K562 (cell line): ENCODE measurements at regions not wholly inside any gene's neighbourhood (a gene's known extent, or its start where the extent isn't known, plus 50 kb on each side); places are given as distances from the start of the nearest gene placed in this dataset.

Experiments used
- ARNT ChIP-seq, 2 experiments: fragments of 450-650 bp; IDR thresholded peaks; 2 replicates each; pipeline ENCODE4 v1.6.1; 2016; ENCODE audit warnings: mild to moderate bottlenecking in 1 of 2
- BHLHE40 ChIP-seq: IDR thresholded peaks from 2 replicates; pipeline ENCODE4 v1.6.1; 2011; ENCODE audit warnings: low read length, improper control_type of control experiment
- CTBP1 ChIP-seq: fragments of 450-650 bp; IDR thresholded peaks from 2 replicates; pipeline ENCODE4 v1.6.1; 2016; ENCODE audit warnings: borderline replicate concordance
- CTCF ChIP-seq, 3 experiments: IDR thresholded peaks in 2 of 3; conservative IDR thresholded peaks in 1 of 3; 2 replicates each; pipeline ENCODE4 v1.5.1; 2011 to 2012; ENCODE audit warnings: low read length in 3 of 3, mild to moderate bottlenecking in 3 of 3, control low read depth in 2 of 3, improper control_type of control experiment in 1 of 3, inconsistent platforms in 1 of 3, low read depth in 1 of 3, mixed read lengths in 1 of 3, moderate library complexity in 1 of 3; ENCODE audit not compliant: insufficient read depth in 2 of 3
- ELF1 ChIP-seq: fragments of 200-800 bp; sonication (Bioruptor generic); IDR thresholded peaks from 2 replicates; pipeline ENCODE4 v1.6.1; 2016; ENCODE audit warnings: missing genetic modification characterization, missing compliant biosample characterization
- ESRRB ChIP-seq: fragments of 250-450 bp; sonication (Bioruptor Pico); IDR thresholded peaks from 2 replicates; pipeline ENCODE4 v1.5.0; 2020; ENCODE audit warnings: mild to moderate bottlenecking, moderate library complexity, borderline replicate concordance
- EZH2 ChIP-seq: IDR thresholded peaks from 2 replicates; pipeline ENCODE4 v1.6.1; 2012; ENCODE audit warnings: low read depth, mild to moderate bottlenecking, inconsistent platforms, low read length, borderline replicate concordance
- GATA2 ChIP-seq: sonication (generic); formaldehyde crosslinking; IDR thresholded peaks from 2 replicates; pipeline ENCODE4 v1.4.0; 2020; ENCODE audit warnings: mild to moderate bottlenecking, missing genetic modification reagents
- KLF13 ChIP-seq: fragments of 450-650 bp; IDR thresholded peaks from 2 replicates; pipeline ENCODE4 v1.6.1; 2016; ENCODE audit warnings: missing genetic modification characterization, low read depth, mild to moderate bottlenecking, missing compliant biosample characterization, moderate library complexity, borderline replicate concordance
- KLF6 ChIP-seq: fragments of 250-450 bp; sonication (Bioruptor Pico); IDR thresholded peaks from 2 replicates; pipeline ENCODE4 v1.4.0; 2020; ENCODE audit warnings: mild to moderate bottlenecking, moderate library complexity, borderline replicate concordance
- RFX7 ChIP-seq: fragments of 250-450 bp; sonication (Bioruptor Pico); IDR thresholded peaks from 2 replicates; pipeline ENCODE4 v1.5.1; 2021; ENCODE audit warnings: mild to moderate bottlenecking
- SAFB2 ChIP-seq: fragments of 200-400 bp; formaldehyde crosslinking; IDR thresholded peaks from 2 replicates; pipeline ENCODE4 v1.6.1; 2018; ENCODE audit warnings: borderline replicate concordance, low read length, low read depth, moderate library complexity; ENCODE audit not compliant: severe bottlenecking
- SMAD1 ChIP-seq: fragments of 150-350 bp; IDR thresholded peaks from 2 replicates; pipeline ENCODE4 v1.6.1; 2014; ENCODE audit warnings: low read length, low read depth; ENCODE audit not compliant: partially characterized antibody
- SPI1 ChIP-seq: IDR thresholded peaks from 2 replicates; pipeline ENCODE4 v1.6.1; 2011; ENCODE audit warnings: low read depth, low read length, control low read depth, borderline replicate concordance
- SUPT5H ChIP-seq: fragments of 450-650 bp; IDR thresholded peaks from 2 replicates; pipeline ENCODE4 v1.6.1; 2016
- TGIF2 ChIP-seq: sonication (generic); formaldehyde crosslinking; IDR thresholded peaks from 2 replicates; pipeline ENCODE4 v1.8.1; 2022; ENCODE audit warnings: mild to moderate bottlenecking, missing genetic modification reagents, moderate library complexity
- ZBTB5 ChIP-seq: fragments of 450-650 bp; IDR thresholded peaks from 2 replicates; pipeline ENCODE4 v1.6.1; 2017; ENCODE audit warnings: antibody characterized with exemption
- ZNF57 ChIP-seq: fragments of 450-650 bp; formaldehyde crosslinking; IDR thresholded peaks from 2 replicates; pipeline ENCODE4 v1.4.0; 2020; ENCODE audit warnings: mild to moderate bottlenecking, moderate library complexity
- TF ChIP-seq, protein P1 (sequence below): fragments of 450-650 bp; formaldehyde crosslinking; IDR thresholded peaks from 2 replicates; pipeline ENCODE4 v1.4.0; 2020; ENCODE audit warnings: mild to moderate bottlenecking, moderate library complexity

- TF ChIP-seq EZH2: no peak
- peak; percentile 57; the same call in 1 of the 2 replicates for TF ChIP-seq ELF1
- TF ChIP-seq TGIF2: no peak
- no peak for TF ChIP-seq ARNT (IDR thresholded peaks at IDR 0.05)
- no peak for TF ChIP-seq SMAD1
- no peak for TF ChIP-seq ESRRB (CRISPR knock-in tag)
- TF ChIP-seq KLF6 (CRISPR knock-in tag): no peak
- 0 out of 6 replicates have a peak, but pooled peaks of 1 of the 3 experiments have one; percentile 17 for TF ChIP-seq CTCF (IDR thresholded peaks at IDR 0.05 in 2 of 3, conservative IDR thresholded peaks at IDR 0.05 in 1 of 3; ENCODE audit: insufficient read depth in 2 of 3, low read depth in 1 of 3, low read length in 3 of 3)
- 0 out of 2 replicates have a peak, but pooled peaks have one; percentile 30 for TF ChIP-seq SPI1
- no peak for TF ChIP-seq SAFB2
- no peak for TF ChIP-seq SUPT5H
- 0 out of 2 replicates have a peak, but pooled peaks have one; percentile 10 for TF ChIP-seq GATA2 (CRISPR knock-in tag)
- no peak for TF ChIP-seq CTBP1
- TF ChIP-seq ZNF57: no peak
- TF ChIP-seq BHLHE40: no peak
- TF ChIP-seq, protein P1, sequence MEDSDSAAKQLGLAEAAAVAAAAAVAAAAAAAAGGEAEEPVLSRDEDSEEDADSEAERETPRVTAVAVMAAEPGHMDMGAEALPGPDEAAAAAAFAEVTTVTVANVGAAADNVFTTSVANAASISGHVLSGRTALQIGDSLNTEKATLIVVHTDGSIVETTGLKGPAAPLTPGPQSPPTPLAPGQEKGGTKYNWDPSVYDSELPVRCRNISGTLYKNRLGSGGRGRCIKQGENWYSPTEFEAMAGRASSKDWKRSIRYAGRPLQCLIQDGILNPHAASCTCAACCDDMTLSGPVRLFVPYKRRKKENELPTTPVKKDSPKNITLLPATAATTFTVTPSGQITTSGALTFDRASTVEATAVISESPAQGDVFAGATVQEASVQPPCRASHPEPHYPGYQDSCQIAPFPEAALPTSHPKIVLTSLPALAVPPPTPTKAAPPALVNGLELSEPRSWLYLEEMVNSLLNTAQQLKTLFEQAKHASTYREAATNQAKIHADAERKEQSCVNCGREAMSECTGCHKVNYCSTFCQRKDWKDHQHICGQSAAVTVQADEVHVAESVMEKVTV (CRISPR knock-in tag): no peak
- no peak for TF ChIP-seq RFX7
- TF ChIP-seq ZBTB5: no peak
- no peak for TF ChIP-seq KLF13 (tag)
Observed at GRCh38 chr15:87477737-87478686, 778.5 kb downstream of the NTRK3 start (continued).
